Breast epithelium (tissue), 3 donors: ENCODE measurements at regions not wholly inside any gene's neighbourhood (a gene's known extent, or its start where the extent isn't known, plus 50 kb on each side); places are given as distances from the start of the nearest gene placed in this dataset.

Source experiments
- POLR2A ChIP-seq: fragments of 450-650 bp; IDR thresholded peaks from one replicate; pipeline ENCODE4 v1.6.1; 2016; ENCODE audit warnings: antibody characterized with exemption, mild to moderate bottlenecking, moderate library complexity
- POLR2AphosphoS5 ChIP-seq, 3 donors: sonication (generic); formaldehyde crosslinking; IDR thresholded peaks; one replicate each; pipeline ENCODE4 v1.6.1; 2017; ENCODE audit warnings: antibody characterized with exemption in 3 of 3
- TF ChIP-seq, protein P1 (sequence below), 3 donors: fragments of 450-650 bp; IDR thresholded peaks; one replicate each; pipeline ENCODE4 v1.5.1; 2016 to 2017; ENCODE audit warnings: antibody characterized with exemption in 3 of 3, mild to moderate bottlenecking in 3 of 3, moderate library complexity in 3 of 3

GRCh38 chr6:6722195-6722594 is 133.7 kb downstream of the LY86 start:
- TF ChIP-seq POLR2A: no peak
- TF ChIP-seq, protein P1, sequence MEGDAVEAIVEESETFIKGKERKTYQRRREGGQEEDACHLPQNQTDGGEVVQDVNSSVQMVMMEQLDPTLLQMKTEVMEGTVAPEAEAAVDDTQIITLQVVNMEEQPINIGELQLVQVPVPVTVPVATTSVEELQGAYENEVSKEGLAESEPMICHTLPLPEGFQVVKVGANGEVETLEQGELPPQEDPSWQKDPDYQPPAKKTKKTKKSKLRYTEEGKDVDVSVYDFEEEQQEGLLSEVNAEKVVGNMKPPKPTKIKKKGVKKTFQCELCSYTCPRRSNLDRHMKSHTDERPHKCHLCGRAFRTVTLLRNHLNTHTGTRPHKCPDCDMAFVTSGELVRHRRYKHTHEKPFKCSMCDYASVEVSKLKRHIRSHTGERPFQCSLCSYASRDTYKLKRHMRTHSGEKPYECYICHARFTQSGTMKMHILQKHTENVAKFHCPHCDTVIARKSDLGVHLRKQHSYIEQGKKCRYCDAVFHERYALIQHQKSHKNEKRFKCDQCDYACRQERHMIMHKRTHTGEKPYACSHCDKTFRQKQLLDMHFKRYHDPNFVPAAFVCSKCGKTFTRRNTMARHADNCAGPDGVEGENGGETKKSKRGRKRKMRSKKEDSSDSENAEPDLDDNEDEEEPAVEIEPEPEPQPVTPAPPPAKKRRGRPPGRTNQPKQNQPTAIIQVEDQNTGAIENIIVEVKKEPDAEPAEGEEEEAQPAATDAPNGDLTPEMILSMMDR (IDR thresholded peaks at IDR 0.05): no peak
- no peak for TF ChIP-seq POLR2AphosphoS5 (IDR thresholded peaks at IDR 0.05)
